ENCODE measurements at regions not wholly inside any gene's neighbourhood (a gene's known extent, or its start where the extent isn't known, plus 50 kb on each side); places are given as distances from the start of the nearest gene placed in this dataset.

GRCh38 chr7:124550036-124550435 is 215.6 kb downstream of the GPR37 start:
- H3K27me3 ChIP-seq (ENCODE audit: insufficient read depth, low read length, poor library complexity), result no peaks in the 10 kb centered on the region
- H4K20me1 ChIP-seq (ENCODE audit: insufficient read depth, low read length), result no peaks in the 10 kb centered on the region
- H3K9me3 ChIP-seq (ENCODE audit: insufficient read depth, low read length, severe bottlenecking), result no peaks in the 10 kb centered on the region
- DNase-seq, result no peak
- no peaks in the 10 kb centered on the region for H3K36me3 ChIP-seq (ENCODE audit: insufficient read depth, low read length)
- H2AFZ ChIP-seq (ENCODE audit: low read depth, low read length), result no peak overlapping the region
- H3K9ac ChIP-seq (ENCODE audit: low read depth, low read length), result no peak overlapping the region
- H3K4me3 ChIP-seq (ENCODE audit: low read depth in 1 of 2, low read length in 2 of 2), result no peak overlapping the region
- H3K4me1 ChIP-seq (ENCODE audit: insufficient read depth, low read length), result no peaks in the 10 kb centered on the region
- H3K27ac ChIP-seq (ENCODE audit: low read length), result no peak overlapping the region
- no peak for ATAC-seq (ENCODE audit: insufficient read depth, low read depth)
- H3K79me2 ChIP-seq (ENCODE audit: insufficient read depth, low read length), result no peaks in the 10 kb centered on the region
- TF ChIP-seq EZH2 (IDR thresholded peaks at IDR 0.05; ENCODE audit: borderline replicate concordance, low read depth, low read length, severe bottlenecking) (no peak), CTCF (IDR thresholded peaks at IDR 0.05; ENCODE audit: borderline replicate concordance, extremely low read depth, low read length, poor library complexity, severe bottlenecking) (no peak)
- H3K4me2 ChIP-seq (ENCODE audit: insufficient read depth, low read length), result no peak overlapping the region

- ATAC-seq (ENCODE audit: insufficient read depth, low read depth), result no peak
- no peak overlapping the region for H3K4me2 ChIP-seq (ENCODE audit: insufficient read depth, low read length)
- TF ChIP-seq EZH2 (IDR thresholded peaks at IDR 0.05; ENCODE audit: borderline replicate concordance, low read depth, low read length, severe bottlenecking) (no peak), CTCF (IDR thresholded peaks at IDR 0.05; ENCODE audit: borderline replicate concordance, extremely low read depth, low read length, poor library complexity, severe bottlenecking) (no peak)
- no peaks in the 10 kb centered on the region for H3K36me3 ChIP-seq (ENCODE audit: insufficient read depth, low read length)
- H3K27me3 ChIP-seq (ENCODE audit: insufficient read depth, low read length, poor library complexity), result no peaks in the 10 kb centered on the region
- H3K27ac ChIP-seq (ENCODE audit: low read length), result no peak overlapping the region
- H3K4me3 ChIP-seq (ENCODE audit: low read depth in 1 of 2, low read length in 2 of 2), result no peak overlapping the region
- H3K9ac ChIP-seq (ENCODE audit: low read depth, low read length), result no peak overlapping the region
- no peaks in the 10 kb centered on the region for H4K20me1 ChIP-seq (ENCODE audit: insufficient read depth, low read length)
- no peaks in the 10 kb centered on the region for H3K79me2 ChIP-seq (ENCODE audit: insufficient read depth, low read length)
- H3K9me3 ChIP-seq (ENCODE audit: insufficient read depth, low read length, severe bottlenecking), result no peaks in the 10 kb centered on the region
- DNase-seq, result no peak
- no peaks in the 10 kb centered on the region for H3K4me1 ChIP-seq (ENCODE audit: insufficient read depth, low read length)
- H2AFZ ChIP-seq (ENCODE audit: low read depth, low read length), result no peak overlapping the region
Observed at GRCh38 chr7:124542476-124542875, 223.1 kb downstream of the GPR37 start.

- Histone ChIP-seq H2AFZ (ENCODE audit: low read depth, low read length) (no peak overlapping the region), H3K9ac (ENCODE audit: low read depth, low read length) (no peak overlapping the region), H4K20me1 (ENCODE audit: insufficient read depth, low read length) (no peaks in the 10 kb centered on the region), H3K9me3 (ENCODE audit: insufficient read depth, low read length, severe bottlenecking) (no peaks in the 10 kb centered on the region), H3K27me3 (ENCODE audit: insufficient read depth, low read length, poor library complexity) (no peaks in the 10 kb centered on the region), H3K4me2 (ENCODE audit: insufficient read depth, low read length) (no peak overlapping the region), H3K4me1 (ENCODE audit: insufficient read depth, low read length) (no peaks in the 10 kb centered on the region), H3K36me3 (ENCODE audit: insufficient read depth, low read length) (no peaks in the 10 kb centered on the region), H3K27ac (ENCODE audit: low read length) (no peak overlapping the region), H3K4me3 (ENCODE audit: low read depth in 1 of 2, low read length in 2 of 2) (no peak overlapping the region), H3K79me2 (ENCODE audit: insufficient read depth, low read length) (no peaks in the 10 kb centered on the region)
- no peak for TF ChIP-seq EZH2 (IDR thresholded peaks at IDR 0.05; ENCODE audit: borderline replicate concordance, low read depth, low read length, severe bottlenecking)
- no peak for TF ChIP-seq CTCF (IDR thresholded peaks at IDR 0.05; ENCODE audit: borderline replicate concordance, extremely low read depth, low read length, poor library complexity, severe bottlenecking)
- ATAC-seq (ENCODE audit: insufficient read depth, low read depth), result no peak
- no peak for DNase-seq
Observed at GRCh38 chr7:124536156-124536762, 229.3 kb downstream of the GPR37 start.
